GM12875 (cell line): ENCODE measurements at regions not wholly inside any gene's neighbourhood (a gene's known extent, or its start where the extent isn't known, plus 50 kb on each side); places are given as distances from the start of the nearest gene placed in this dataset.

Experiments
- H3K4me3 ChIP-seq: one replicate; pipeline ENCODE4 v1.5.1; 2011; ENCODE audit warnings: low read depth, low read length, control low read depth
- TF ChIP-seq, protein P1 (sequence below): IDR thresholded peaks from 2 replicates; pipeline ENCODE4 v1.5.1; 2011; ENCODE audit warnings: low read depth, mild to moderate bottlenecking, control low read depth, inconsistent platforms, low read length, moderate library complexity, borderline replicate concordance; ENCODE audit not compliant: insufficient read depth

GRCh38 chr4:182000077-182000476 is 243.1 kb upstream of the TENM3 start:
- H3K4me3 ChIP-seq = no peak overlapping the region
- TF ChIP-seq, protein P1, sequence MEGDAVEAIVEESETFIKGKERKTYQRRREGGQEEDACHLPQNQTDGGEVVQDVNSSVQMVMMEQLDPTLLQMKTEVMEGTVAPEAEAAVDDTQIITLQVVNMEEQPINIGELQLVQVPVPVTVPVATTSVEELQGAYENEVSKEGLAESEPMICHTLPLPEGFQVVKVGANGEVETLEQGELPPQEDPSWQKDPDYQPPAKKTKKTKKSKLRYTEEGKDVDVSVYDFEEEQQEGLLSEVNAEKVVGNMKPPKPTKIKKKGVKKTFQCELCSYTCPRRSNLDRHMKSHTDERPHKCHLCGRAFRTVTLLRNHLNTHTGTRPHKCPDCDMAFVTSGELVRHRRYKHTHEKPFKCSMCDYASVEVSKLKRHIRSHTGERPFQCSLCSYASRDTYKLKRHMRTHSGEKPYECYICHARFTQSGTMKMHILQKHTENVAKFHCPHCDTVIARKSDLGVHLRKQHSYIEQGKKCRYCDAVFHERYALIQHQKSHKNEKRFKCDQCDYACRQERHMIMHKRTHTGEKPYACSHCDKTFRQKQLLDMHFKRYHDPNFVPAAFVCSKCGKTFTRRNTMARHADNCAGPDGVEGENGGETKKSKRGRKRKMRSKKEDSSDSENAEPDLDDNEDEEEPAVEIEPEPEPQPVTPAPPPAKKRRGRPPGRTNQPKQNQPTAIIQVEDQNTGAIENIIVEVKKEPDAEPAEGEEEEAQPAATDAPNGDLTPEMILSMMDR = no peak

DNA sequence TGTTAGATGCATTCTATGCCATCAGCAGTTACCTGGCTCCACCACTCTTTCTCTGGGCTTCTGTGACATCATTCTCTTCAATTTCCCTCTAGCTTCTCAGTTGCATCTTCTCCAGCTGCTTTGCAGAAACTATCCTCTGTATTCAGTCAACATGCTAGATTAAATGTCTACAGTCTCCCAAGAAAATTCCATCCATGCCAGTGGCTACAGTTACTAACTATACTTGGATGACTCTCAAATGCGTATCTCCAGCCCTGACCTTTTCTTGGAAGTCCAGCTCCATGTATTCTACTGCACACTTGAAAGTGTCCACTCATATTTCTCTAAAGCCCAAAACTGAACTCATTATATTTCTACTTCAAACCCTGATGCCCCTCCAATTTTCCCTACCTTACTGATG is 232.3 kb upstream of the TENM3 start:
- no peak overlapping the region for H3K4me3 ChIP-seq
- TF ChIP-seq, protein P1 = no peak

DNA sequence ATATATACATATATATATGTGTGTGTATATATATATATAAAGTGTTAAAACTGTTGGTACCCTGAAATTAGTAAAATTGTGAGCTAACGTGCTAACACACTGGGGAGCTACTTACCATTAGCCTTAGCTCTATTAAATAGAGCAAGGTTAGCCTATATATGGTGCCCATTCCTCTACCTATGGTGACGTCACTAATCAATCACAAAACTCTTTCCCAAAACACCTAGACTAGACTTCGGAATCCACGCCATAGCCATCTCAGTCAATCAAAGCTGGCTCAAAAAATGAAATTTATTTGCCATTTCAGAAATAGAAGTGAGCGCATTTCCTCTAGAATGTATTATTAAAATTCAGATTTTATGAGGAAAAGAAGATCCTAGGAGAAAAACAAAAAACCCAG is 229.0 kb upstream of the TENM3 start:
- H3K4me3 ChIP-seq = no peak overlapping the region
- TF ChIP-seq, protein P1 = no peak

DNA sequence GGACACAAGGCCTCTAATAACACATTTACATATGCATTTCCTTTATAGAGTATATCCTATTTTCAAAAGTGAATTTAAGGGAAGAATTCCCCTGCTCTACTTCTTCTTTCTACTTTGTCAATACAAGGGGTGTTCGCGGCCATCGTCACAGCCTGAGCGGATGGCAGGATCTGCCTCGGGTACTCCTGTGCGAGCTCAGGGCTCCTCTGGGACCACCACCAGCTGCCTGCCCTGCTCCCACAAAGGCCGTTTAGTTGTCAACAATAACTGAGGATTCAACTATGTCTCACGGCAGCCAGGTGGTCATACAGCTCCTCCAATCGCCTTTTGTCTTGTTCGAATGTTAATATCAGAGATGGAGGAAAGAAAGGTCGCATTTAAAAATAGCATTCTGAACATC is 228.2 kb upstream of the TENM3 start:
- TF ChIP-seq, protein P1 = no peak
- H3K4me3 ChIP-seq = no peak overlapping the region

- TF ChIP-seq, protein P1 = no peak
These were observed 227.3 kb upstream of the TENM3 start for GRCh38 chr4:182015893-182016292.

DNA sequence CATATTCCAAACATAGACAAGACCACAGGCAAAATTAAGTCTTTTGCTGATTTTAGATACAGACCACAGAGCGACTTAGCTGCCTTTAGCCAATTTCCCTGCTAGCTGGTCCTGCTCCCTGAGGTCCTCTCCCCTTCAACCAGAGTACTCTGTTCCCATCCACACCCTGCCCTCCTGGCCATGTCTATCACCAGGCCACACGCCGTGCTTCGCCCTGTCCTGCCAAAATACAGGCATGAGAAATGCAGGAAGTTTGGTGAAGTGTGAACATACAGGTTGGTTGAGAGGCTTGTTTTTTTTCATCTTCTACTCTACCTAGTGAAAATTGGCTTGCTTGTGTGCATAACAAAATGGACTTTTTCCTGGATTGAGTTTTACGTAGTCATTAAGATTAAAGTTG is 226.2 kb upstream of the TENM3 start:
- H3K4me3 ChIP-seq = no peak overlapping the region
- TF ChIP-seq, protein P1 = no peak

More at GRCh38 chr4:182015893-182016292, 227.3 kb upstream of the TENM3 start:
- H3K4me3 ChIP-seq = no peak overlapping the region

- no peak overlapping the region for H3K4me3 ChIP-seq
- TF ChIP-seq, protein P1 = no peak
These were observed 224.5 kb upstream of the TENM3 start for GRCh38 chr4:182018691-182019090.
